HG03039 (cell line): ENCODE measurements at regions not wholly inside any gene's neighbourhood (a gene's known extent, or its start where the extent isn't known, plus 50 kb on each side); places are given as distances from the start of the nearest gene placed in this dataset.
A peak's percentile ranks its signal among the peaks of the same experiment; 100 is the strongest.
"Not testable (repeated sequence)": the region's sequence is repeated elsewhere in the genome, so short reads cannot be mapped to it uniquely, and the experiment has no call there.

Experiments used
- ATAC-seq: cut with Tn5 transposase; IDR thresholded peaks from one replicate; pipeline ENCODE4 v1.9.1; 2021; ENCODE audit warnings: mild to moderate bottlenecking, moderate library complexity; ENCODE audit not compliant: unreplicated experiment

DNA sequence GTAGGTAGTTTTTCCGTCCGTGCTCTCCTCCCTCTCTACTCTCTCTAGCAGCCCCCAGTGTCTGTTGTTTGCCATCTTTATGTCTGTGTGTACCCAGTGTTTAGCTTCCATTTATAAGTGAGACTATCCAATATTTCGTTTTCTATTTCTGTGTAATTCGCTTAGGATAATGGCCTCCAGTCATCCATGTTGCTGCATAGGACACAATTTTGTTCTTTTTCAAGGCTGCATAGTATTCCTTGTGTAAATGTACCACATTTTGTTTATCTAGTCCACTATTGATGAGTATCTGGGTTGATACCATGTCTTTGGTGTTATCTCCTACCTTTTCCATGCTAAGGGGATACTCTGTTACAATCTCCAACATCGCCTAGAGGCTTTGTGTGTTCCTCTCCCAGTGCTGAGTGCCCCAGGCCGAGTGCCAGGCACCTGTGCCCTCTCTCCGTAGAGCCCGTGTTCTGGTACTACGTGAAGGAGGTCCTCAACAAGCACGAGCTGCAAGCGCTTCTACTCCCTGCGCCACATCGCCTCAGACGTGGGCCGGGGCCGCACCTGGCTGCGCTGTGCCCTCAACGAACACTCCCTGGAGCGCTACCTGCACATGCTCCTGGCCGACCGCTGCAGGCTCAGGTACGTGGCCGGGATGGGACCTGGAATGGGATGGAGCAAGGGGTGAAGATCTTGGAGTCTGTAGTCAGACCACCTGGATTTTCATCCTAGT lies 51.0 kb downstream of the NPIPB11 start:
- ATAC-seq, result not testable (repeated sequence)

DNA sequence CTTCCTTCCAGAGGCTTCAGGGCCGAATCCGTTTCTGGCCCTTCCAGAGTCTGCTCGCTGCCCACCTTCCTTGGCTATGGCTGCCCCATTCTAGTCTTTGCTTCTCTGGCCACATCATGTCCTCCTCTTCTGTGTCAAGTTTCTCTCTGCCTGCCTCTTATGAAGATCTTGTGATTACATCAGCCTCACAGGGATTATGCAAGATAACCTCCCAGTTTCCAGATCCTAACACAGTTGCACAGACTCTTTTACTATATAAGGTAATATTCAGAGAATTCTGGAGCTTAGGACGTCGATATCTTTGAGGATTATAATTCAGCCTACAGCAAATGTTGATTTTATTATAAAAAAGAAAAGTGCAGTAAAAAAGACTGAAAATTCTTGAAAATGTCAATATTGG lies 52.1 kb downstream of the NPIPB11 start:
- ATAC-seq, result not testable (repeated sequence)

- not testable (repeated sequence) for ATAC-seq
These were observed 53.9 kb downstream of the NPIPB11 start for GRCh38 chr16:29352617-29352999.

DNA sequence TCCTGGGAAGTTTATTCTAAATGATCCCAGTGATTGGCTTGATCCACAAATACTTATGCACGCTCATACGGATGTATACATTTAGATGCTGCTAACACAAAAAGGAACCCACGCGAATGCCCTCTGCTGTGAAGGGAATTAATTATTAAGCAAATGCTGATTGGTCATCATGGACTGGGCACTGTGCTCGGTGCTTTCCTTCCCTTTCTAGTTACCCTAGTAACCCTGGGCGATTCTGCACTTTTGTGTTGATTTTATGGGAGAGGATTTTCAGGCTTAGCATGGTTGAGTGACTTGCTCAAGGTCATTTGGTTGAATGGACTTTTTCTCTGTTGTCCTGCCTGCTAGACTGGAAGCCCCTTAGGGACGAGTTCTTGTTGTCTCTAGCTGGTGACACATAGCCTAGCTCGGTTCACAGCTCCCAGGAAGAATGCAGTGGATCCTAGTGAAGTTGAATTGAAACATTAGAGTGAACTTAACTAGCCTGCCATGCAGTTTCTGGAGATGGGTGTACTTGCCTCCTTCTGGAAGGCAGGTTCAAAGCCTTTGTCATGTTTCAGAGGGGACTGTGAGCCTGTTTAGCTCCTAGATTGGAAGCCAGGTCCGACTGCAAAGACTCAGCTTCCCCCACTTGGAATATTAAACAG lies 54.4 kb downstream of the NPIPB11 start:
- not testable (repeated sequence) for ATAC-seq

- ATAC-seq, result not testable (repeated sequence)
These were observed 55.1 kb downstream of the NPIPB11 start for GRCh38 chr16:29351271-29351969.

GRCh38 chr16:29349966-29350365 lies 56.5 kb downstream of the NPIPB11 start:
- not testable (repeated sequence) for ATAC-seq

GRCh38 chr16:29348748-29349147 lies 57.8 kb downstream of the NPIPB11 start:
- not testable (repeated sequence) for ATAC-seq

DNA sequence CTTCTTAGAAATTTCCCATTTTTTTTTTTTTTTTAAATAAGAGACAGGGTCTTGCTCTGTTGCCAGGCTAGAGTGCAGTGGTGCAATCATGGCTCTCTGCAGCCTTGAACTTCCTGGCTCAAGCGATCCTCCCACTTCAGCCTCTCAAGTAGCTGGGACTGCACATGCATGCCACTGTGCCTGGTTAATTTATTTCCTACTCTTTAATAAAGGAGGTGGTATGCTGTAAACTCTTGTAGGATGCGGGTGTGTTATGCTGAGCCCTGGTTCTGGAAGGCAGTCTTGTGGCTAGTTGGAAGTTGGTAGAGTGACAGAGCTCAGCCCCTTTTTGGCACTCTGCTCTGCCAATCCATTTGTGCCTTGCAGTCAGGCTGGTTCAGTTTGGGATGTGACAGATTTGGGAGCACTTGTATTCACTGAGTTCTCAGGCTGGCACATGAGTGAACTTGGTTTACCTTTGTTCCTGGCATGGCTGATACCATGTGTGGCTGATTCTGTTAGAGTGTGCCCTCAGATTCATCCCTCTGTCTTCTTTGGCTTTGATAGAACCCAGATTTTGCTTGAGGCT lies 58.3 kb downstream of the NPIPB11 start:
- not testable (repeated sequence) for ATAC-seq

- ATAC-seq, result not testable (repeated sequence)
These were observed 59.5 kb downstream of the NPIPB11 start for GRCh38 chr16:29346796-29347580.

- ATAC-seq, result not testable (repeated sequence)
These were observed 60.3 kb downstream of the NPIPB11 start for GRCh38 chr16:29346203-29346602.

GRCh38 chr16:29342937-29343336 lies 63.6 kb downstream of the NPIPB11 start:
- ATAC-seq, result not testable (repeated sequence)

DNA sequence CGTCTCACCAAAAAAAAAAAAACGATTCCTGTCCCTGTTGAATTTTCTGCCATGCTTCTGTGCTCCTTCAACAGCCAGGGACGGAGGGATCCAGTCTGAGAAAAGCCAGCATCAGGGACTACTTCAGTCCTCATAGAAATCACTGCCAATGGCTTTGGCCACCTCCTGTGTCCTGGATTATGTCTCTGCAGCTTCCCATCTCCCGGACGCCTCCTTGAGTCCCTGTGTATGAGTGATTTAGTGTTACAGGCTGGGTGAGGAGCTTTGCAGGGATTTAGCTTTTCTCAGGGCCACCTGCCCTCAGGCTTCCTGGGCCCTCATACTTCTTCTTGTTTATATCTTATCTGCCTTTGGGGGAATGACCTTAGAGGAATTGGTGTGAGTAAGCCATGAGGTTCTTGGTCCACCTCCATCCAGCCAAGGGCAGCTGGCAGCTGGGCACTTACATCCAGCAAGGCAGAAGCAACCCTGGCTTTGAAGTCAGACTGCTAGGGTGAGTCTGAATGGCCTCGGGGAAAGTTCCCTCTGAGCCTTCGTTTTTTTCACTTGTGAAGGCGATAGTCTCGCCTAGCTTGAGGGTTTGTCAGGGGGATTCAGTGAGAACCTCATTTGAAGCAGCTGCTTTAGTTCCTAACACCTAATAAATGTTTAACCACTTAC lies 65.6 kb downstream of the NPIPB11 start:
- not testable (repeated sequence) for ATAC-seq

GRCh38 chr16:29340235-29340634 lies 66.3 kb downstream of the NPIPB11 start:
- ATAC-seq, result not testable (repeated sequence)

GRCh38 chr16:29338821-29339700 lies 67.5 kb downstream of the NPIPB11 start:
- ATAC-seq, result peak; percentile 73

- not testable (repeated sequence) for ATAC-seq
These were observed 69.1 kb downstream of the NPIPB11 start for GRCh38 chr16:29337385-29337901.

GRCh38 chr16:29335549-29335846 lies 71.0 kb downstream of the NPIPB11 start:
- ATAC-seq, result not testable (repeated sequence)

DNA sequence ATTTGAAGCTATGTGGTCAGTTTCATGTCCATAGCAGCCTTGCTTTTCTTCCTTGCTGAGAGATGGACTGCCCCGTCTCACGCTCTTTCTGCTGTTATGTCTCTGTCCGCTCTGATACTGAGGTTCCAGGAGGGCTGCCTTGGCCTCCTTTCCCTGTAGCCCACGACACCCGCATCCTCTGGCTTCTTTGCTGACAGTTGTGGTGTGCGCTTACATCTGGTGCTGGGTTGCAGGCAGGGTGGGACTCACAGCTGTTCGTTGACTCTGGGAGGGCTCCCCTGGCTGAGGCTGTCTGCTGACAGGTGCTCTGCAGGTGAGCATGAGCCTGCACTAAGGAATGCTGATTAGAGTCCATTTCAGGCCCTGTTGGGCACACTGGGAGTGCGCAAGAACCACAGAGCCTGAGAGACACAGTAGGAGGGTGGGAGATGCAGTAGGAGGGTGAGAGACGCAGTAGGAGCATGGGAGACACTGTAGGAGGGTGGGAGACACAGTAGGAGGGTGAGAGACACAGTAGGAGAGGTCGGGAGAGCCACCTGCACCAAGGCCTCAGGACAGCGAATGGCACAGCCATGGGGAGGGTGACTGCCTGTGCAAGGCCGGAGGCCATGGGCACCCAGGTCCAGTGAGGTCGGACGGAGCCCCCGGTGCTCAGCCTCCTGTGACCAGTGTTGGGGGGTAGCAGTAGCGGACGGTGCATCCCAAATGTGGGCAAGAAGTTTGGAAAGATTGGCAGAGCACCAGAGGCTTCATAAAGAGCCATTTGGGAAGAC lies 71.5 kb downstream of the NPIPB11 start:
- not testable (repeated sequence) for ATAC-seq

GRCh38 chr16:29333492-29334097 lies 72.9 kb downstream of the NPIPB11 start:
- ATAC-seq, result not testable (repeated sequence)
